SW480 (cell line): ENCODE measurements at regions not wholly inside any gene's neighbourhood (a gene's known extent, or its start where the extent isn't known, plus 50 kb on each side); places are given as distances from the start of the nearest gene placed in this dataset.

Experiments used
- DNase-seq: peaks from one replicate; pipeline ENCODE4 v3.0.0-alpha.2; 2016; ENCODE audit warnings: low spot score

- DNase-seq: no peak
Measured at GRCh38 chr2:2993172-2993692, 384.4 kb downstream of the EIPR1 start.

- no peak for DNase-seq
Measured at GRCh38 chr2:2992634-2993033, 385.0 kb downstream of the EIPR1 start.

- DNase-seq: no peak
Measured at GRCh38 chr2:2985020-2985419, 392.6 kb downstream of the EIPR1 start.

- DNase-seq: no peak
Measured at GRCh38 chr2:2981000-2981399, 396.6 kb downstream of the EIPR1 start.

- DNase-seq: no peak
Measured at GRCh38 chr2:2974982-2975381, 402.6 kb downstream of the EIPR1 start.

GRCh38 chr2:2960441-2961133, 417.0 kb downstream of the EIPR1 start:
- DNase-seq: no peak

- DNase-seq: no peak
Measured at GRCh38 chr2:2950403-2950952, 427.1 kb downstream of the EIPR1 start.

GRCh38 chr2:2947406-2947805, 430.2 kb downstream of the EIPR1 start:
- no peak for DNase-seq

GRCh38 chr2:2942906-2943305, 434.7 kb downstream of the EIPR1 start:
- no peak for DNase-seq

- DNase-seq: no peak
Measured at GRCh38 chr2:2942225-2942624, 435.4 kb downstream of the EIPR1 start.

- DNase-seq: no peak
Measured at GRCh38 chr2:2941205-2941604, 436.4 kb downstream of the EIPR1 start.

GRCh38 chr2:2940702-2941101, 436.9 kb downstream of the EIPR1 start:
- DNase-seq: no peak

- no peak for DNase-seq
Measured at GRCh38 chr2:2940061-2940460, 437.6 kb downstream of the EIPR1 start.

- DNase-seq: no peak
Measured at GRCh38 chr2:2939078-2939795, 438.4 kb downstream of the EIPR1 start.

- DNase-seq: no peak
Measured at GRCh38 chr2:2938481-2938880, 439.1 kb downstream of the EIPR1 start.

GRCh38 chr2:2935445-2936149, 442.0 kb downstream of the EIPR1 start:
- no peak for DNase-seq

- no peak for DNase-seq
Measured at GRCh38 chr2:2933426-2933825, 444.2 kb downstream of the EIPR1 start.

GRCh38 chr2:2932692-2933305, 444.8 kb downstream of the EIPR1 start:
- no peak for DNase-seq

- no peak for DNase-seq
Measured at GRCh38 chr2:2932189-2932588, 445.4 kb downstream of the EIPR1 start.

- no peak for DNase-seq
Measured at GRCh38 chr2:2931318-2932075, 446.1 kb downstream of the EIPR1 start.

- DNase-seq: no peak
Measured at GRCh38 chr2:2930841-2931240, 446.8 kb downstream of the EIPR1 start.

- no peak for DNase-seq
Measured at GRCh38 chr2:2926858-2927175, 450.8 kb downstream of the EIPR1 start.
